Effector memory CD8-positive, alpha-beta T cell (primary cell): ENCODE measurements at regions not wholly inside any gene's neighbourhood (a gene's known extent, or its start where the extent isn't known, plus 50 kb on each side); places are given as distances from the start of the nearest gene placed in this dataset.
"Not testable (repeated sequence)": the region's sequence is repeated elsewhere in the genome, so short reads cannot be mapped to it uniquely, and the experiment has no call there.

ENCODE experiments used
- ATAC-seq: fragments of 150-1000 bp; cut with Tn5 transposase; replicated peaks from 2 replicates; pipeline ENCODE4 v1.10.0; 2021; ENCODE audit warnings: mild to moderate bottlenecking, moderate library complexity
- DNase-seq, 3 experiments: peaks; one replicate each; pipeline ENCODE4 v3.0.0; 2021
- H3K27ac Mint-ChIP-seq, 2 donors: one replicate each; pipeline ENCODE4 v1.8.0; 2022; ENCODE audit warnings: mild to moderate bottlenecking in 2 of 2, mixed read lengths in 2 of 2, moderate library complexity in 2 of 2
- H3K27me3 Mint-ChIP-seq, 2 donors: one replicate each; pipeline ENCODE4 v1.8.0; 2022; ENCODE audit warnings: mixed read lengths in 2 of 2
- H3K36me3 Mint-ChIP-seq: one replicate; pipeline ENCODE4 v1.8.0; 2022; ENCODE audit warnings: mild to moderate bottlenecking, moderate library complexity, mixed read lengths; ENCODE audit not compliant: insufficient read depth
- H3K4me1 Mint-ChIP-seq, 2 donors: one replicate each; pipeline ENCODE4 v1.8.0; 2022; ENCODE audit warnings: low read depth in 2 of 2, mixed read lengths in 2 of 2
- H3K4me3 Mint-ChIP-seq, 2 donors: one replicate each; pipeline ENCODE4 v1.8.0; 2022; ENCODE audit warnings: mild to moderate bottlenecking in 2 of 2, mixed read lengths in 2 of 2, moderate library complexity in 2 of 2
- H3K9me3 Mint-ChIP-seq, 2 donors: one replicate each; pipeline ENCODE4 v1.8.0; 2022; ENCODE audit warnings: mixed read lengths in 2 of 2

DNA sequence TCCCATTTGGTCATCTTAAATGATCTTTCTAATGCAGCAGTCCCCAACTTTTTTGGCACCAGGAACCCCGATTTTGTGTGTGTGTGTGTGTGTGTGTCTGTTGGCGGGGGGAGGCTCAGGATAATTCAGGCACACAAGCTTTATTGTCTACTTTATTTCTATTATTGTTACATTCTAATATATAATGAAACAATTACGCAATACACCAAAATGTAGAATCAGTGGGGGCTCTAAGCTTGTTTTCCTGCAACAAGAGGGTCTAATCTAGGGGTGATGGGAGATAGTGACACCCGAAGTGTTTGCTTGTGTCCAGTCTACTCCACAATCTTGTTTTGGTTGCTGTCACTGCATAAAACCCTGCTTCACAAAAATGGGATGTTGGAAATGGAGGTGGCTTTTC is 621.1 kb upstream of the LRFN5 start:
- DNase-seq: no peak
- no peak overlapping the region for H3K4me3 Mint-ChIP-seq
- ATAC-seq: no peak
- no peaks in the 10 kb centered on the region for H3K27me3 Mint-ChIP-seq
- H3K9me3 Mint-ChIP-seq: peaks cover 9 to 24% of the 10 kb centered on the region in 2 donors
- no peak overlapping the region for H3K27ac Mint-ChIP-seq
- no peaks in the 10 kb centered on the region for H3K4me1 Mint-ChIP-seq
- no peaks in the 10 kb centered on the region for H3K36me3 Mint-ChIP-seq

- H3K27ac Mint-ChIP-seq: no peak overlapping the region
- DNase-seq (no peak), ATAC-seq (no peak)
- H3K9me3 Mint-ChIP-seq: peaks cover 9 to 16% of the 10 kb centered on the region in 2 donors
- no peak overlapping the region for H3K4me3 Mint-ChIP-seq
- no peaks in the 10 kb centered on the region for H3K4me1 Mint-ChIP-seq
- no peaks in the 10 kb centered on the region for H3K36me3 Mint-ChIP-seq
- no peaks in the 10 kb centered on the region for H3K27me3 Mint-ChIP-seq
Observed at GRCh38 chr14:40983604-40984003, 623.1 kb upstream of the LRFN5 start.

DNA sequence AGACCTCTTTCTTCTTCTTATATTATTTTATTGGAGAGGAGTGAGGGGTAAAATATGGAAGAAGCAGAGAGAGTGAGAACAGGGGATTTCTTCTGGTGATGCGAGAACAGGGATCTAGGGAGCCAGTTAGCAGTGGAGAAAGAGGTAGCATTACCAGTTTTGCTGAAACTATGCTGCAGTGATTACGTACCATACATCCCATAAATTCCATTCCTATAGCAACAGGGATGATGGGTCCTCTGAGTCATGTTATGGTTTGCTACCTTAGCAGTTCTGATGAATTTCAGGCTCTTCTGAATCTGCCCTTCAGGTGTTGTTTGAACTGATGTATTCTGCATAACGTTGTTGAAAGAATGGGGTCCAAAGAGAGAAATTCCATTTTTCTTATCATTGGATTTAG is 625.4 kb upstream of the LRFN5 start:
- no peak overlapping the region for H3K27ac Mint-ChIP-seq
- H3K9me3 Mint-ChIP-seq: peaks cover 9 to 16% of the 10 kb centered on the region in 2 donors
- no peak for ATAC-seq
- no peaks in the 10 kb centered on the region for H3K4me1 Mint-ChIP-seq
- H3K36me3 Mint-ChIP-seq: no peaks in the 10 kb centered on the region
- no peak for DNase-seq
- no peak overlapping the region for H3K4me3 Mint-ChIP-seq
- H3K27me3 Mint-ChIP-seq: no peaks in the 10 kb centered on the region

- H3K27me3 Mint-ChIP-seq, ATAC-seq, H3K4me3 Mint-ChIP-seq, DNase-seq, H3K27ac Mint-ChIP-seq, H3K4me1 Mint-ChIP-seq, H3K36me3 Mint-ChIP-seq: not testable (repeated sequence)
- peaks cover 13 to 17% of the 10 kb centered on the region in 2 donors for H3K9me3 Mint-ChIP-seq
Observed at GRCh38 chr14:40960257-40960656, 646.4 kb upstream of the LRFN5 start.

DNA sequence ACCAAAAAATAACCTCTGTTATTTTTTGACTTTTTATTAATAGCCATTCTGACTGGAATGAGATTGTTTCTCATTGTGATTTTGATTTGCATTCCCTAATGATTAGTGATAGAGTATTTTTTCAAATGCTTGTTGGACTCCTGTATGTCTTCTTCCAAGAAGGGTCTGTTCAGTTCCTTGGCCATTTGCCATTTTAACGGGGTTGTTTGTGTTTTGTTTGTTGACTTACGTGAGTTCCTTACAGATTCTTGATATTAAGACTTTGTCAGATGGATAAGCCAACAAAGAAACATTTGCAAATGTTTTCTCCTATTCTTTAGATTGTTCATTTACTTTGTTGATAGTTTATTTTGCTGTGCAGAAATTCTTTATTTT is 651.6 kb upstream of the LRFN5 start:
- H3K27me3 Mint-ChIP-seq: no peaks in the 10 kb centered on the region
- no peaks in the 10 kb centered on the region for H3K36me3 Mint-ChIP-seq
- no peak for ATAC-seq
- H3K4me3 Mint-ChIP-seq: no peak overlapping the region
- H3K9me3 Mint-ChIP-seq: peaks cover 11 to 17% of the 10 kb centered on the region in 2 donors
- no peak for DNase-seq
- no peak overlapping the region for H3K27ac Mint-ChIP-seq
- no peaks in the 10 kb centered on the region for H3K4me1 Mint-ChIP-seq

- H3K36me3 Mint-ChIP-seq, ATAC-seq, H3K4me1 Mint-ChIP-seq, DNase-seq, H3K27ac Mint-ChIP-seq, H3K27me3 Mint-ChIP-seq, H3K4me3 Mint-ChIP-seq: not testable (repeated sequence)
- peaks cover 8 to 17% of the 10 kb centered on the region in 2 donors for H3K9me3 Mint-ChIP-seq
Observed at GRCh38 chr14:40954448-40955130, 652.1 kb upstream of the LRFN5 start.

GRCh38 chr14:40944521-40944920 is 662.2 kb upstream of the LRFN5 start:
- no peaks in the 10 kb centered on the region for H3K27me3 Mint-ChIP-seq
- ATAC-seq (no peak), DNase-seq (no peak)
- H3K36me3 Mint-ChIP-seq: no peaks in the 10 kb centered on the region
- H3K4me1 Mint-ChIP-seq: no peaks in the 10 kb centered on the region
- peaks cover 3 to 7% of the 10 kb centered on the region in 2 donors for H3K9me3 Mint-ChIP-seq
- no peak overlapping the region for H3K27ac Mint-ChIP-seq
- no peak overlapping the region for H3K4me3 Mint-ChIP-seq

DNA sequence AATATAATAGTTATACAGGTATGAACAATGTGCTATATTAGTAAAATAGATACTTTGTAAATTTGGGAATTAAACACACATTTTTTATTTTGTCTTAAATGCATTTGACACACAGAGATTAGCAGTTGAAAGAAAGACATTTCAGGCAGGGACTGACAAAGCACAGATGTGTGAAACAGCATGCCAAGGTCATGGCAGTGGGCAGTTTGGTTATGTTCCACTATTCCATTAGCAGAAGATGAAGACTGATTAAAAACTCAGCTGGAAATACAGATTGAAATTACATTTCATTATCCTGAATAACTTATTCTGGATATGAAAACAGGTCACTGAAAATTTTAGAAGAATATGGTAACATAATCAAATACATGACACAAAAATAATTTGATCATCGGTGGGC is 669.8 kb upstream of the LRFN5 start:
- no peak overlapping the region for H3K4me3 Mint-ChIP-seq
- H3K9me3 Mint-ChIP-seq: peaks cover 3 to 9% of the 10 kb centered on the region in 2 donors
- H3K27me3 Mint-ChIP-seq: no peaks in the 10 kb centered on the region
- ATAC-seq (no peak), DNase-seq (no peak)
- no peaks in the 10 kb centered on the region for H3K4me1 Mint-ChIP-seq
- no peak overlapping the region for H3K27ac Mint-ChIP-seq
- H3K36me3 Mint-ChIP-seq: no peaks in the 10 kb centered on the region

DNA sequence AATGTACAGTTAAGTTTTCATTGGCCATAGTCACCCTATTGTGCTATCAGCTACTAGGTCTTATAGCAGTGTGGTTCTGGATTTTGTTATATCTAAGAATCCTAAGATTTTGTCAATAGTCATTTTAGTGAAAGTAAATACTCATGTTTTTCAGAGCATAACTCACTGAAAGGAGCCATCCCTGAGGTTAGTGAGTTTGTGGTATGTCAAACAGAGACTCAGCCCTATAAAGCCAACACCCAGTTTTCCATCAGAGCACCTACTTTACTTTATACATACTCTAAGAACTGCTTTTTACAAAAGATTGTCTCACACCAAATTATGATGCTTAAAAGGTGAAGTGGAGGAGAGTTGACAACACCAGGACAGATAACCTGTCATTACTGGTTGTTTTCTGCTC is 686.3 kb upstream of the LRFN5 start:
- Mint-ChIP-seq H3K27me3 (no peaks in the 10 kb centered on the region), H3K36me3 (no peaks in the 10 kb centered on the region), H3K4me1 (no peaks in the 10 kb centered on the region), H3K9me3 (peaks cover under 1 to 3% of the 10 kb centered on the region in 2 donors), H3K4me3 (no peak overlapping the region), H3K27ac (no peak overlapping the region)
- no peak for DNase-seq
- ATAC-seq: no peak

GRCh38 chr14:40911141-40911540 is 695.5 kb upstream of the LRFN5 start:
- no peaks in the 10 kb centered on the region for H3K4me1 Mint-ChIP-seq
- no peak overlapping the region for H3K27ac Mint-ChIP-seq
- no peak for ATAC-seq
- H3K36me3 Mint-ChIP-seq: no peaks in the 10 kb centered on the region
- no peaks in the 10 kb centered on the region for H3K27me3 Mint-ChIP-seq
- no peak for DNase-seq
- H3K9me3 Mint-ChIP-seq: peaks cover 0 to 2% of the 10 kb centered on the region in 2 donors
- H3K4me3 Mint-ChIP-seq: no peak overlapping the region

DNA sequence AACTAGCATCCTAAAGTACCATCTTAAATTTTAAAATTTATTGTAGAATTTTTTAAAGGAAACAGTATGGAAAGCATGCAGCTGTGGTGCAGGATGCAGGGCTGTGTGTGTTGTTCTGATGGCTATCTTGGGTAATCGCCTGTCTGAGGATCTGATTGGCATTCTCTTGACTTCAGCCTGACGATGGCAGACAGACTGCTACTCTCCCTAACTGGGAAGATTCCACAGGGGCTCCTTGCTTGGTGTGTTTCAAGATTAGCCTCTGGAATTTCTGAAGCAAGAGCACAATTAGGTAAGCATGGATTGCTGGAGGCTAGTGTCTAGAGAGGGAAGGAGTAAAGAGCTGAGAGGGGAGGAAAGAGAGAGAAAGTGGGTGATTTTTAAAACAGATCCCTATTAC is 696.8 kb upstream of the LRFN5 start:
- Mint-ChIP-seq H3K9me3 (peaks cover 0 to 2% of the 10 kb centered on the region in 2 donors), H3K27me3 (no peaks in the 10 kb centered on the region), H3K36me3 (no peaks in the 10 kb centered on the region), H3K27ac (no peak overlapping the region), H3K4me3 (no peak overlapping the region), H3K4me1 (no peaks in the 10 kb centered on the region)
- DNase-seq (no peak), ATAC-seq (no peak)

GRCh38 chr14:40903709-40904108 is 703.0 kb upstream of the LRFN5 start:
- Mint-ChIP-seq H3K4me3 (no peak overlapping the region), H3K36me3 (no peaks in the 10 kb centered on the region), H3K27ac (no peak overlapping the region), H3K4me1 (no peaks in the 10 kb centered on the region), H3K27me3 (no peaks in the 10 kb centered on the region), H3K9me3 (peaks cover 3 to 5% of the 10 kb centered on the region in 2 donors)
- no peak for DNase-seq
- no peak for ATAC-seq

DNA sequence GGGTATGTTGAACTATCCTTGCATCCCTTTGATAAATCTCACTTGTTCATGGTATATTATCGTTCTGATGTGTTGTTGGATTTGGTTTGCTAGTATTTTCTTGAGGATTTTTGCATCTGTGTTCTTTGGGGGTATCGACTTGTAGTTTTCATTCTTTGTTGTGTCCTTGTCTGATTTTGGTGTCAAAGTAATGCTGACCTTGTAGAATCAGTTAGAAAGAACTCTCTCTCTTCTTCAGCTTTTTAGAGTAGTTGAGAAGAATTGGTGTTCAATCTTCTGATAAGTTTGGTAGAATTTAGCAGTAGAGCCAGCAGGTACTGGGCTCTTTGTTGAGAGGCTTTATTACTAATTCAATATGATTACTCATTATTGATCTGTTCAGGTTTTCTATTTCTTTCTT is 707.2 kb upstream of the LRFN5 start:
- ATAC-seq: no peak
- H3K36me3 Mint-ChIP-seq: no peaks in the 10 kb centered on the region
- no peaks in the 10 kb centered on the region for H3K27me3 Mint-ChIP-seq
- H3K4me3 Mint-ChIP-seq: no peak overlapping the region
- peaks cover 5 to 10% of the 10 kb centered on the region in 2 donors for H3K9me3 Mint-ChIP-seq
- no peaks in the 10 kb centered on the region for H3K4me1 Mint-ChIP-seq
- no peak for DNase-seq
- no peak overlapping the region for H3K27ac Mint-ChIP-seq

DNA sequence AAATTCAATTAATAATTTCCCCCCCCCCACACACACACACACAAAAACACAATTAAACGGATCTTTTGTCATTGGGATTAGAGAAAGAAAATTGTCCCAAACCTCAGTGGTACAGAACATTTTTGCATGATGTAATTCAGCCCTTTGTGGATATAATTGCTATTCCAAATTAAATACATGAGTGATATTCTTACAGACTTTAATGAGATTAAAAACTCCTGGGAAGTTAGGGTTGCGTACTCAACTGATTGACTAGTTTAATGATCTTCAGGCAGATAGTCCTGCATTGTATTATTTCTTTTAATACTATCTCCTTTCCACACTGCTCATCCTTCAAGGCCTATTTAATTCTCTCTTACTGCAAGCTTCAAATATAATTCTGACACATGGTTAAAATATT is 711.8 kb upstream of the LRFN5 start:
- ATAC-seq (no peak), DNase-seq (no peak)
- Mint-ChIP-seq H3K36me3 (no peaks in the 10 kb centered on the region), H3K27me3 (no peaks in the 10 kb centered on the region), H3K27ac (no peak overlapping the region), H3K4me1 (no peaks in the 10 kb centered on the region), H3K4me3 (no peak overlapping the region), H3K9me3 (peaks cover 2 to 10% of the 10 kb centered on the region in 2 donors)

GRCh38 chr14:40889126-40889525 is 717.5 kb upstream of the LRFN5 start:
- Mint-ChIP-seq H3K9me3 (peaks cover 0 to 1% of the 10 kb centered on the region in 2 donors), H3K27ac (no peak overlapping the region), H3K4me3 (no peak overlapping the region), H3K27me3 (no peaks in the 10 kb centered on the region), H3K36me3 (no peaks in the 10 kb centered on the region), H3K4me1 (no peaks in the 10 kb centered on the region)
- no peak for DNase-seq
- no peak for ATAC-seq
